ENCODE measurements at regions not wholly inside any gene's neighbourhood (a gene's known extent, or its start where the extent isn't known, plus 50 kb on each side); places are given as distances from the start of the nearest gene placed in this dataset.

GRCh38 chr1:2962946-2963345, 58.3 kb upstream of the ACTRT2 start:
- no peak overlapping the region for H3K4me3 ChIP-seq
- H3K36me3 ChIP-seq = no peaks in the 10 kb centered on the region
- H3K27me3 ChIP-seq = no peaks in the 10 kb centered on the region
- no peak overlapping the region for H3K27ac ChIP-seq
- DNase-seq (ENCODE audit: low read depth in 1 of 2, low spot score in 1 of 2) = no peak
- no peak for TF ChIP-seq CTCF (IDR thresholded peaks at IDR 0.05; ENCODE audit: low read depth, low read length)
- H3K9me3 ChIP-seq (ENCODE audit: low read depth) = no peaks in the 10 kb centered on the region
- H3K4me1 ChIP-seq (ENCODE audit: low read depth) = no peaks in the 10 kb centered on the region

GRCh38 chr1:2965676-2966075, 55.6 kb upstream of the ACTRT2 start:
- H3K9me3 ChIP-seq (ENCODE audit: low read depth) = no peaks in the 10 kb centered on the region
- no peaks in the 10 kb centered on the region for H3K4me1 ChIP-seq (ENCODE audit: low read depth)
- no peaks in the 10 kb centered on the region for H3K27me3 ChIP-seq

GRCh38 chr1:2966449-2967328, 54.6 kb upstream of the ACTRT2 start:
- Histone ChIP-seq H3K4me3 (no peak overlapping the region), H3K27me3 (no peaks in the 10 kb centered on the region), H3K36me3 (no peaks in the 10 kb centered on the region), H3K9me3 (ENCODE audit: low read depth) (no peaks in the 10 kb centered on the region), H3K27ac (no peak overlapping the region), H3K4me1 (ENCODE audit: low read depth) (no peaks in the 10 kb centered on the region)
- DNase-seq (ENCODE audit: low read depth in 1 of 2, low spot score in 1 of 2) = no peak
- TF ChIP-seq CTCF (IDR thresholded peaks at IDR 0.05; ENCODE audit: low read depth, low read length) = no peak

More at GRCh38 chr1:2965676-2966075, 55.6 kb upstream of the ACTRT2 start:
- no peak for TF ChIP-seq CTCF (IDR thresholded peaks at IDR 0.05; ENCODE audit: low read depth, low read length)
- no peak overlapping the region for H3K27ac ChIP-seq
- no peak overlapping the region for H3K4me3 ChIP-seq
- H3K36me3 ChIP-seq = no peaks in the 10 kb centered on the region
- DNase-seq (ENCODE audit: low read depth in 1 of 2, low spot score in 1 of 2) = no peak

DNA sequence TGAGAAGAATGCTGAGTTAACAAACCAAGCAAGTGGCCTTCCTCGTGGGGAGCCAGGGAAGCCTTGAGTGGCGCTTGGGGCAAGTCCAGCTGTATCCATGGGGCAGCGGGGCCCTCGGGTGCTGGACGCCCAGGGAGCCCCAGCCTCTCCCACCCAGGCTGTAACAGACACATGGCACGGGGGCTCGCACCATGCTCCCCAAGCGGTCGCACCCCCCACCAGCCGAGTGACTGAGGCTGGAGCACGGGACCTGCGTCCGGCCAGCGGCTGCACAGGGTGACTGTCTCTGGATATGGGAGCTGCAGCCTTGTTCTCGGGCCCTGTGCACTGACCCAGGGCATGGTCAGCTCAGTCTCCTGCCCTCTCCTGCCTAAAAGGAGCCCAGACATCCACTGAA, 53.9 kb upstream of the ACTRT2 start:
- DNase-seq (ENCODE audit: low read depth in 1 of 2, low spot score in 1 of 2) = no peak
- Histone ChIP-seq H3K27ac (no peak overlapping the region), H3K36me3 (no peaks in the 10 kb centered on the region), H3K9me3 (ENCODE audit: low read depth) (no peaks in the 10 kb centered on the region), H3K27me3 (no peaks in the 10 kb centered on the region), H3K4me1 (ENCODE audit: low read depth) (no peaks in the 10 kb centered on the region), H3K4me3 (no peak overlapping the region)
- no peak for TF ChIP-seq CTCF (IDR thresholded peaks at IDR 0.05; ENCODE audit: low read depth, low read length)

- no peaks in the 10 kb centered on the region for H3K4me1 ChIP-seq (ENCODE audit: low read depth)
- no peak overlapping the region for H3K4me3 ChIP-seq
- no peak overlapping the region for H3K27ac ChIP-seq
- no peaks in the 10 kb centered on the region for H3K27me3 ChIP-seq
- no peak for TF ChIP-seq CTCF (IDR thresholded peaks at IDR 0.05; ENCODE audit: low read depth, low read length)
- DNase-seq (ENCODE audit: low read depth in 1 of 2, low spot score in 1 of 2) = no peak
- no peaks in the 10 kb centered on the region for H3K9me3 ChIP-seq (ENCODE audit: low read depth)
- no peaks in the 10 kb centered on the region for H3K36me3 ChIP-seq
Observed at GRCh38 chr1:2967881-2968280, 53.4 kb upstream of the ACTRT2 start.
